Dermis blood vessel endothelial cell (primary cell): ENCODE measurements at regions not wholly inside any gene's neighbourhood (a gene's known extent, or its start where the extent isn't known, plus 50 kb on each side); places are given as distances from the start of the nearest gene placed in this dataset.
"Not testable (repeated sequence)": the region's sequence is repeated elsewhere in the genome, so short reads cannot be mapped to it uniquely, and the experiment has no call there.

Experiments
- DNase-seq: peaks from one replicate; pipeline ENCODE4 v3.0.0; 2010

DNA sequence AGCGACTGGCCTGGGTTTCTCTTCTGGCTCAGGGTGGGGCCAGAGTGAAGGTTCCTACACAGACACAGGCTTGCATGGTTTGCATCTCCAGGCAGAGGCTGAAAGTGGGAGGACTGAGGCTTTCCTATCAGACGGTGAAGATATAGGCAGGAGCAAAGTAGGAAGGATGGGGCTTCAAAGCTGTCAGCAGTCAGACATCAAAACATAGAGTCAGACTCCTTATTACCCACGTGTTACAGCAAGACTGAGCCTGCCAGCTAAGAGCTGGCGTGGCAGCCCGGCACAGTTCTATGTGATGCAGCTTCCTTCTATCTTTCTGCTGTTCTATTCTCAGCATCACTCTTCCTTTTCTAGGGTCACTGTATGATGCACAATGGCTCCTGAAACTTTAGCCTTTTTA, 445.1 kb downstream of the DOK5 start:
- DNase-seq: no peak

DNA sequence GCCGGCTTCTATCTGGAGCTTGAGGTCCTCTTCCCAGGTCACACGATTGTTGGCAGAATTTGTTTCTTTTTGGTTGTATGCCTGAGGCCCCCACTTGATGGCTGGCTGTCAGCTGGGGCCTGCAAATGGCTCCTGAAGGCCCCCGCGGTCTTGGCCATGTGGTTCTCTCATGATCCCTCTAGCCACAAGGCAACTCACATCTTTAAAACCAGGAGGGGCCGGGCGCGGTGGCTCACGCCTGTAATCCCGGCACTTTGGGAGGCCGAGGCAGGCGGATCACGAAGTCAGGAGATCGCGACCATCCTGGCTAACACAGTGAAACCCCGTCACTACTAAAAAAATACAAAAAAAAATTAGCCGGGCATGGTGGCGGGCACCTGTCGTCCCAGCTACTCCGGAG, 443.6 kb downstream of the DOK5 start:
- not testable (repeated sequence) for DNase-seq

DNA sequence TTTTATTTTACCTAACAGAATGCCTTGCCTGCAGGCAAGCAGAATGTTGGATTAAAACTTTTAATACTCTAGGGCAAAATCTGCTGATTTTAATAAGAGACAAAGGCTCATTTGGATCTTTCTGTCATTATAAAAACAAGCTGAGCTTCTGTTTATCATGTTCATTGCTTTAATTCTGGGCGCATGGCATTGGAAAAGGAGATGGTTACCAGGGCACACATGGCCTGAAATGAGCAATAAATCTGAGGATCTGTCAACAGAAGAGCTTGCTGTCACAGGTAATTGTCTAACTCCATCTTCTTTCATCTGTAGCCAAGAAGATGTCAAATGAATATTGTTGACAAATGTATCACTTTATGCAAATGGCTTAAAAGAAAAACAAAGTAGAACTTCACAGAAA, 439.6 kb downstream of the DOK5 start:
- no peak for DNase-seq

DNA sequence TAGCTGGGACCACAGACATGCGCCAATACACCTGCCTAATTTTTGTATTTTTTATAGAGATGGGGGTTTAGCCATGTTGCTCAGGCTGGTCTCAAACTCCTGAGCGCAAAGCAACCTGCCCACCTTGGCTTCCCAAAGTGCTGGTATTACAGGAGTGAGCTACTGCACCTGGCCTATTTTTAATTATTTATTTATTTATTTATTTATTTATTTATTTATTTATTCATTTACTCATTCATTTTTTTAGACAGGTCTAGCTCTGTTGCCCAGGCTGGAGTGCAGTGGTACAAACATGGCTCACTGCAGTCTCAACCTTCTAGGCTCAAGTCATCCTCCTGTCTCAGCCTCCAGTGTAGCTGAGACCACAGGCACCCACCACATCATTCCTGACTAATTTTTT, 434.3 kb downstream of the DOK5 start:
- DNase-seq: no peak

DNA sequence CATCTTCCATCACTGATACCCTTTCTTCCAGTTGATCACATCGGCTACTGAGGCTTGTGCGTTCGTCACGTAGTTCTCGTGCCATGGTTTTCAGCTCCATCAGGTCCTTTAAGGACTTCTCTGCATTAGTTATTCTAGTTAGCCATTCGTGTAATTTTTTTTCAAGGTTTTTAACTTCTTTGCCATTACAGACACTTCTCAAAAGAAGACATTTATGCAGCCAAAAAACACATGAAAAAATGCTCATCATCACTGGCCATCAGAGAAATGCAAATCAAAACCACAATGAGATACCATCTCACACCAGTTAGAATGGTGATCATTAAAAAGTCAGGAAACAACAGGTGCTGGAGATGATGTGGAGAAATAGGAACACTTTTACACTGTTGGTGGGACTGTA, 430.7 kb downstream of the DOK5 start:
- DNase-seq: not testable (repeated sequence)

DNA sequence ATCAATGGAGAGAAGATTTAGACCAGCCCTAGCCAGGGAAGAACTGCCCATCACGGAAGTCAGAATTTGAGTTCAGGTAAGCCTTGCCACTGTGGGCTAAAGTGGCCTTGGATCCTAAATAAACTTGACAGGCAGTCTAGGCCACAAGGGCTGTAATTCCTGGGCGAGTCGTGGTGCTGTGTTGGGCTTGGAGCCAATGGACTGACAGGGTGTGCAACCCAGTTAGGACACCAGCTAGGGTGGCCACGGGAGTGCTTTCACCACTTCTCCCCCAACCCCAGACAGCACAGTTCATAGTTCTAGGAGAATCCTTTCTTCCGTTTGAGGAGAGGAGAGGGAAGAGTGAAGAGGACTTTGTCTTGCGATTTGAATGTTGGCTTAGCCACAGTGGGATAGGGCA, 422.4 kb downstream of the DOK5 start:
- DNase-seq: no peak

DNA sequence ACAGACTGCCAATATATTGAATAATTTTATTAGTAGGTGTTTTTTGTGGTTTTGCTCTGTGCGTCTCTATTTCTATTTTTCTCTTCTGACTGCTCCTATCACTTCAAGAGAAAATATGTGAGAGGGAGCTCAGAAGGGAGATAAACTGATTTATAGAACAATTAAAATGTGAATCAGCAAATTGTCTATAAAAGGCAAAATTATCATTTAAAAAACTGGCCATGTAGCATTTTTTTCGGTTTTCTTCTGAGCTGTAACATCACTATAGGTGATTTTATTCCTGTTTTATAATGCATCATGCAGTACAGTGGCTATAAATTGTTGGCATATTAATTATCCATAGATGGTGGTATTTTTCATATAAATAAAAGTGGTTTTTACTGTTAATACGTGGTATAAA, 416.5 kb downstream of the DOK5 start:
- no peak for DNase-seq

DNA sequence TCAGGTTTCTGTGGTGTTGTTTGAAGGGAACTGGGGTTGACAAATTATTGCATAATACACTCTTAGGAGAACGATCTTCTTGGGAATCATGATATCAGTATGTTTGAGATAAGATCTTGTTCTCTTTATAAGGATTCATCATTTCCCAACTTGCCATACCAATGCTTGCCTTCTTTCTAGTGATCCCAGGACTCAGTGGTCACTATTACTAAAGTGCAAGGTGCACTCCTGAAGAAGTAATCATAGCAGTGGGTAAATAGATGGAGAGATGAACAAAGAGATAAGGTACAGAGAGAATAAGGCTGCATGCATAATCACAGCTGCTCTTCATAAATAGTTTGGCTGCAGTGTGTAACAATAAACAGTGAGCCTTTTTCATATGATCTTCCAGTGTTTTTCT, 404.0 kb downstream of the DOK5 start:
- DNase-seq: no peak

DNA sequence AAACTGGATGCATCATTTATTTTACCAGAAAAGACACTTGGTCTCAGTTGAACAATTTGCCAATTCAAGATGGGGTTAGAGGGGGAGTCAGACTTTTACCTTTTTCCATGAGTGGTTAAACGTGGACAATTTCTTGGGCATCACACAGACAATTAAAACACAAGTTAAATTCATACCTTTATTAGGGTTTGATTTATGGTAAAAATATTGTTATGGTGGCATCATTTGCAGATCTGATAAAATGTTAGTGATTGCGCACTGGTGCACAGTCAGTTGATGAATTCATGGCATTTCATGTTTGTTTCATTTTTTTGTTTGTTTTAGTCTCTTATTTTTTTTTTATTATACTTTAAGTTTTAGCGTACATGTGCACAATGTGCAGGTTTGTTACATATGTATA, 399.9 kb downstream of the DOK5 start:
- no peak for DNase-seq

DNA sequence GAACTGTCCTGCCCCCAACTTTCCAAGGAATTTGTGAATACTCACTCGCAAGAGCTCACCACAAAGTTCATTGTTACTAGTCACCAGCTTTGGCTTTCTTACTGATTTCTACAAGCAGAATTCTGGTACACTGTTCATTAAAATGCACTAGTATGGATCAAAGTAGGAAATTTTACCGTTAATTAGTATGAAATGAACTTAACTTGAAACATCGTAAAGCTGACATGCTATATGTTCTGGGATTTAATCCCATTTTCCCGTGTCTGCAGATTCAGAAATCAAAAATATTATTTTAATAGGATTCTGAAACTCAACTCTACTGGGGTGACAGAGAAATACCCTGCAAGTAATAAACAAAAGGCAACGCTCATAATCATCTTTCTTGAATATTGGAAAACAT, 399.3 kb downstream of the DOK5 start:
- no peak for DNase-seq

DNA sequence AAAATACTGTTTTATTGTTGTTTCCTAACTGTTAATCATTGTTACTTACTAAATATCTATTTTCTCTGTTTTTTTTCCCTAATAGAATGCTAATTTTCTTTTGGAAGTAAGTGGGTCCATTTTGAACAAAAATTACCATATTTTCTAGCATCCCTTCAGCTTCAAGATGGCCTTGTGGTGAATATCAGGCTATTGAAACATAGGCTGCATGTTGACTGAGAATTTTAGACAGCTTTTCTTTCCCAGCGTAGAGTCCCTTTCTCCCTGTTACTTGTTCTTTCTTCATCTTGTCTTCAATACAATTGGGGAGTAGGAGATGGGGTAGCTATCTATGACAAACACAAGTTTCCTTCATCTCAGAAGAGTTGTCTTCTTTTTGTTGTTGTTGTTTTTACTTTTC, 397.0 kb downstream of the DOK5 start:
- DNase-seq: no peak

DNA sequence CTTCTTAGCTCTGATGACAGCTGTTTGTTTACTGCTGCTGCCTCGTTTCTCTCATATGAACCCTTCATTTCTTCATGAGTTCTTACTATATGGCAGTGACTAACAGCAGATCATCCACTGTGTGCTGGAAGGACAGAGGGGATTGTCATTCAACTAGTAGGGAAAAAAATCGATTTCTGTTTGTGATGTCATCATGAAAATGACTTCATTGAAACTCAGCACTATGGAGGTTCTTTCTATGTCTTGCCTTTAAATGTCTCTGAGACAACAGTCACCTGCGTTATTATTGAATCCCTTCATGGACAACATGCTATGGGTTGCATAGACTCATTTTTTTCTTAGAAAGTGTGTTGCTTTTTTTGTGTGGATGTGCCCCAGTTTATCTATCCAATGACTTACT, 394.4 kb downstream of the DOK5 start:
- DNase-seq: no peak

DNA sequence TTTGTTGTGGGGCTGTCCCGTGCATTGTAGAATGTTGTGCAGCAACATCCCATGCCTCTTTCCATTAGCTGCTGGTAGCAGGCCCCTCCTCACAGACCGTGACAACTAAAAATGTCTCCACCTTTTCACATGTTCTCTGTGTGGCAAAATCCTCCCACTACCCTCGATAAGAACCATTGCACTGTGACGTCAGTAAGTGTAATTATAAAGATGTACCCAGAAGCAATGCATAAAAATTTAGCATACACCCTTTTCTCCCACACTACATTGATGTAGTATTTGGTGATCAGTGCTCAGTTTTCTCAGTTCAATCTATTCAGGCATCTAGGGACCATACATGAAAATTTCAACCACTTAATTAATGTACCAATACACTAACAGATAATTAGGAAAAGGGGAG, 389.9 kb downstream of the DOK5 start:
- no peak for DNase-seq

DNA sequence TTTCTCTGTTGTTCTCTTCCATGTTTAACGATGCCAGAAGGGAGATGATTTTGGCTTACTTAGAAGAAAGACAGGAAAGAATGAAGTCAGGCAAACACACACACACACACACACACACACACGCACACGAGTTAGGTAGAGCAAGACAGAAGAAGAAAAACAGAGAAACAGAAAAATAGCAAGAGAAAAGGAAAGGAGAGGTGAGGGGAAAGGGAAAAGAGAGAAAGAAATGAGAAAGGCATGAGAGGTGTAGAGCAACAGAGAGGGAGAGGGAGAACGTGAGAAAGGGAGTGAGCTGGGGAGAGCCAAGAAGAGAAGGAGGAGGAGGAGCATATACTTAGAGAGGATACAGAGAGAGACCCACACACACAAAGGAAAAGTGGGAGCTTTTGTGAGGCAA, 385.3 kb downstream of the DOK5 start:
- DNase-seq: no peak

DNA sequence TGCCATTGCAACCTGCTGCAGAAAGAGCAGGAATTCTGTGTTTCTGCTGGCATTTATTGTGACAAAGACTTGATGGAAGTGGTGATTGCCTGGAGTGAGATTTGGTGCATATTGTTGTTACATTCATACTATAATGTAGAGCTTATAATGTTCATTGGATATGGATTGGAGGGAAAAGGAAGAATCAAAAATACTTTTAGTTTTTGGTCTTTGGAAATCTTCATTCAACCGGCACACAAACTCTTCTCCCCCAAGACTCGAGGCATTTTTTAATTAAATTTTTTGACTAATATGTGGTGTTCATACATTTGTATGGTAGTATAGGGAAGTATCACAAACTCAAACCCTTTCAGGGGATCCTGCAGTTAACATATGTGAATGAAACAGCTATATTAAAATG, 380.8 kb downstream of the DOK5 start:
- no peak for DNase-seq

DNA sequence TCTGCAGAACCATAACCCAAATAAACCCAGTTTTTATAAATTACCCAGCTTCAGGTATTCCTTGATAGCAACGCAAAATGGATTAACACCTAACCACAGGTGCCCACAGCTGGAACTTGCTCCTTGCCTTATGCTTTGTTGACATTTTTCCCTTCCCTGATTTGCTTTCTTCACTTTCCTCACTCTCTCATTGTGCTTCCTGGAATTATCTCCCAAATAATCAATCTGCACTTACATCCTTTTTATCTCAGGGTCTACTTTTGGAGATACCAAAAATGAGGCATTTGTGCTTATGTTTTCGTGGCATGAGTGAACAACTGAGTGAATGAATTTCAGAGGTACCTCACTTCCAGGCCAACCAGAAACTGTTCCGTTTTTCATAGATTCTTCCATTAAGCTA, 374.3 kb downstream of the DOK5 start:
- DNase-seq: no peak

DNA sequence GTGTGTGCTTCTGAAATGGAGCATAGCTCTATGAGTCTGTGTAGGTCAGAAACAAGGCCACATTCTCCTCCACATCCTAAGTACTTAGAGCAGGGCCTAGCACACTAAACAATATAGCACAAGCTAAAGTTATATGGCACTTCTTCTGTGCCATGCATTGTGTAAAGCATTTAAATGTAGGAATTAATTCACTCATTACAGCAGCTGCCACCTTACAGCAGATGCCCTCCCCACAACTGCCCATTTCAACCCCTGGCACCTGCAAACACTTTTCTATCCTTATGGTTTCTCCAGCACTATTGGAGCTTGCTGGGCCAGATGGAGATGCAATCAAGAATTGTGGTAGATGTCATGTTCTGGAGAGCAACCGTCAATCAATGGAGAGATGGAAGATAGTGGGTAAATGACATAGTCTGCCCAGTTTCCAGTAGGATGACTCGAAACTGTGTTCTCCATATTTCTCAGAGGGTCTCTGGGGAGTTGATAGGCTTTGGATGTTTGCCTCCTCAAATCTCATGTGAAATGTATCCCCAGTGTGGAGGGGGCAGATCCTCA, 373.7 kb downstream of the DOK5 start:
- no peak for DNase-seq

DNA sequence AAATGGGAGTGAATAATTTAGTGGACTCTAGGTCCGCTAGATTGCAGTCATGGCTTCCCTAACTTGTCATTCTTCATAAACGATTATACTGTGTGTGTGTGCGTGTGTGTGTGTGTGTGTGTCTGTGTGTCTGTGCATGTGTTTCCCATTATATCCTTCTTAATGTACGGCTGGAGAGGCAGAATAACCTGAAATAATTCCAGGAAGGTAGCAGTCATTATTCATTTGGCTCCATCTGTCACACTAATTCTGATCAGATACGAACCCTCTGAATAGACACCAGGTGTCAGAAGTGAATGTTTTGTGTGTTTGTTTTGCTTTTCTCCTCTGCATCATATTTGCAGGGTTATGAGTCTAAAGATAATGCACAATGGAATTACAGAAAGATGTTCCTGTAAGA, 372.9 kb downstream of the DOK5 start:
- DNase-seq: no peak

DNA sequence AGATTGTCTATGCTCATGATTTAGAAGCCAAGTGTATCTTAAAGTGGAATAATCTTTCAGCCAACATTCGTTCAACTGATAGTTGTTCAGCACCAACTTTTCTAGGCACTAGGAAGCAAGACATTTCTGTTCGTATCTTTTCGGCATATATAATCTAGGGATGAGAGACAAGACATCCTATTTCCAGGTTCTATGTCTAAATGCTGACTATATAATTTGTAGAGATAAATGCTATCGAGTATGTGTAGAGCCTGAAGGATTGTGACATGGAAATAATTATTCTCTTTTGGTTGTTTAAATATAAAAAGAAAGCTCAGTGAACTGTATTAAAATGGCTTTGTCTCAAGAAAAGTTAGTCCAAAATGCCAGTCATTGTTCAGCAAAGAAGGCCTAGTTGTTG, 371.6 kb downstream of the DOK5 start:
- DNase-seq: no peak

DNA sequence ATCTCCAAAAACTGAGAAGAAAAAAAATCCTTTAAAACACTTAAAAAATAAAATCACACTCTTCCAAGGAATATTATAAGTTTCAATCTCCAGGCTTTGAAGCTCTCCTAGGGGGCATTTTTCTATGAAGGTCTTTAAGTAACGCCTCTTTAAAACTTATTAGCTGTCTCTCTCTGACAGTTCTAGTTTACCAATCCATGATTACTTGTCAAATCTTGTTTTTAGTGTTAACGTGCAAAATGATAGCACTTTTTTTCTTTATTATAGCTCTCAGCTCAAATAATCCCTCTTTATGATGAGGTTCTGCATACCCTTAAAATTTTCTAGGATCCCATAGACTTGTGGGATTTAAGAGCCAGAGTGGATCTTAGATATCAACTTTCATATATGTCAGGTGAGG, 369.0 kb downstream of the DOK5 start:
- DNase-seq: no peak

DNA sequence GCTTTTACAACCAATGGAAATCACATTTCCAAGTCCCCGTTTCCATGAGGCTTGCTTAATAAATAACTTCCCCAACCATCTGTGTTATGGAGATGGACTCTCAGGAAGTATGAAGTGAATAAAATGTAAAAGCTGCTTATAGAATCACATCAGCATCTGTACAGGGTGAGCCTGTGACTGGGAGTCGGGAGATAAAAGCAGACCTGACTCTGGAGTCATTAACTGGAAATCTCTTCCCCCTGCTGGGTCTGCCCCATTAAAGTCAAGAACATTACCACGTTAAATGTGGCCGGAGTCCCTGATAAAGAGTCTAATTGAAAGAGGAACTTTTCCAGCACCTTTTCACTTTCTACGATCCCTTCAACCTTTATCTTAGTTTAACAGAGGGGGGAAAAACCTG, 368.5 kb downstream of the DOK5 start:
- DNase-seq: no peak

DNA sequence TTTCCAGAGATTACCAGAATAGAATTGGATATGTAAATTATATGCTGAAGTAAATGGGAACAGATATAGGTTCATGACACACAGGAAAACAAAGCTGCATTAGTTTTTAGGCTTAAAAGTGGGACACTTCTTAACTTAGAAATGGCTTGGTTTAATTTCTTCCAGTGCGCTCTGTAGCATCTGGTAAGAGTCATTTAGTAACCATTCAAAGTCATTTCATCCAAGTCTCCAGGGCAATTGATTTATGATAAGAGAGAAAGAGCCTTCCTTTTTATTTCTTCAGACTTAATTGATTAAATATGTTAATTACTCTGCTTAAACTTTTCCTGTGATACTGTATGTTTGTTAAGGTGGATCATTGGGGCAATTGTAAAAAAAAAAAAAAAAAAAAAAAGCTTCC, 368.0 kb downstream of the DOK5 start:
- DNase-seq: no peak

DNA sequence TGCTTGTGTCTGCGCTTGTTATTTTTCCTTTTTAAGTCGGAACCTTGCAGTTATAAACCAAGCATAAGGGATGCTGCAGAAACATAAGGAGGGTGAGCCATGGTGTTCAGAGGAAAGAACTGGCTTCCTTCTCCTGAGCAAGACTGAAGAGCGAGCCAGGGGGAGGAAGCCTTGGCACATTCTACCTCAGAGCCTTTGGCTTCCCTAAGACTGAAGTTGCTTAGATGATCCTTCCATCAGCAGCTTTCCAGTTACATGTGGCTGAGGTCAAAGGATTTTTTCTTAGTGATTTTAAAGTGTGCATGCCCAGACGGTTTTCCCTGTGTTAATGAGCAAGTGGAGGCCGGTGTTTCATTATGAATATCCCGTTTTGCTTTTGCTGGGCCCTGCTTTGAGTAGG, 363.8 kb downstream of the DOK5 start:
- DNase-seq: no peak

DNA sequence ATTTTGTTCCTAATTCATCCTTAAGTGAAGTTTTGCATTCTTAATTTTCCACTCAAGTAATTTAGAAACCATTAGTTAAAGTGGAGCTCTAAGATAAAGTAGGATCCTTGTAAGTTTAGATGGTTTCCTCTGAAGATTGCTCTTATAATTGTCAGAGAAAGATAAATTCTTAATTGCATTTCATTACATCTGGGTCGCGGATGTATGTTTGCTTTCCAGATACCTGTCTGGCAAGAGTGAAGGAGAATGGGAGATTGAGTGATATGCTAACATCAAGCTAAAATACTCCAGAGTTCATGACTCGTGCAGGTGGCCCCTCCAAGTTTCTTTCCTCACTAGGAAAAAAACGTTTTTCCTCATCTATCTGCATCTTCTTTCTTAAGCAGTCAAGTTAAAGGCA, 361.8 kb downstream of the DOK5 start:
- DNase-seq: no peak

DNA sequence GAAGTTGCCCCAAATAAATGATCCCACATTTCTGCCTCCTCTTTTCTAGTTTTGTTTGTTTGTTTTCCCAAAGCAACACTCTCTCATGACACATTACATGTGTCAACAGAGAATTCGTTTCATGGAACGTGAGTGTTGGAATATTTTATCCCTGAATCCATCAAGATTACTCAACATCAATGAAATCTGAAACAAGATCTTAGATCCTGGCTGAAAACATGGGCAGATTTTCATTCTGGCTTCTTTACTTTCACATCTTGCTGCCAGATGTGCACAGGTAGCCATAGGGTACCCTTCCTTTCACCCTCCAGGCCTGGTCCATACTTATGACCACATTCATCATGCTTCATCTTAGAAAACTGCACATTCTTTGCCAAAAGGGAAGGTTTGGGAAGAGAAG, 347.0 kb downstream of the DOK5 start:
- no peak for DNase-seq

DNA sequence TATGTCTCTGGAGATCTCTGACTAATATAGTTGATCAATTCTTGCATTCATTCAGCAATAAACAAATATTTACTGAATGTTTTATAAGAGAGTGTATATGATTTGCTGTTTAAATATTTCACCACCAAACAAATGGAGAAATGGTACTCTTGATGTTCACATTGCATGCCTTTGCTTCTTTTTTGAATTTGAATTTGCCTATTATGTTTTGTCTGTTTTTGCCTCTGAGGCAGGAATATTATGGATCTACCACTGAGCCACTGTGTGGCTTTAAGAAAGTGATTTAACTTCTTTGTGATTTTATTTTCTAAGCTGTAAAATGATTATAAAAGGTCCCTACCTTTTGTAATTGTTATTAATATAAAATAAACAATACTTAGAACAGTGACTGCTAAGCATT, 345.0 kb downstream of the DOK5 start:
- no peak for DNase-seq
